ENCODE measurements at regions not wholly inside any gene's neighbourhood (a gene's known extent, or its start where the extent isn't known, plus 50 kb on each side); places are given as distances from the start of the nearest gene placed in this dataset.

GRCh38 chr1:232426801-232427200 is 203.1 kb downstream of the SIPA1L2 start:
- Histone ChIP-seq H3K27ac (ENCODE audit: low read length) (no peak overlapping the region), H3K79me2 (replicated peaks; ENCODE audit: insufficient read depth, low read length) (no peaks in the 10 kb centered on the region), H3K9me3 (ENCODE audit: low read length) (no peaks in the 10 kb centered on the region), H3K4me3 (ENCODE audit: low read length) (no peak overlapping the region), H3K27me3 (ENCODE audit: insufficient read depth, low read depth, low read length) (no peaks in the 10 kb centered on the region), H3F3A (ENCODE audit: insufficient read depth, low read length, poor library complexity, severe bottlenecking) (no peaks in the 10 kb centered on the region), H2AFZ (ENCODE audit: low read depth, low read length) (no peak overlapping the region), H4K20me1 (ENCODE audit: insufficient read depth) (no peaks in the 10 kb centered on the region), H3K9me2 (ENCODE audit: insufficient read depth, low read length) (no peaks in the 10 kb centered on the region), H3K4me2 (ENCODE audit: low read length) (no peak overlapping the region), H3K36me3 (ENCODE audit: insufficient read depth, low read length) (no peaks in the 10 kb centered on the region), H3K9ac (ENCODE audit: low read length) (no peak overlapping the region)
- TF ChIP-seq POLR2AphosphoS5 (IDR thresholded peaks at IDR 0.05), result no peak
- no peak for TF ChIP-seq EZH2 (IDR thresholded peaks at IDR 0.05; ENCODE audit: borderline replicate concordance, insufficient read depth, low read length, poor library complexity, severe bottlenecking)
- TF ChIP-seq TAF1 (IDR thresholded peaks at IDR 0.05; ENCODE audit: low read depth), result no peak
- TF ChIP-seq REST (IDR thresholded peaks at IDR 0.05; ENCODE audit: borderline replicate concordance), result no peak
- TF ChIP-seq EP300 (conservative IDR thresholded peaks at IDR 0.05; ENCODE audit: poor library complexity, severe bottlenecking), result no peak
- TF ChIP-seq RAD21 (conservative IDR thresholded peaks at IDR 0.05), result no peak
- no peak for TF ChIP-seq MXI1 (conservative IDR thresholded peaks at IDR 0.05; ENCODE audit: poor library complexity, severe bottlenecking)
- no peak for TF ChIP-seq CTCF (IDR thresholded peaks at IDR 0.05; ENCODE audit: poor library complexity, severe bottlenecking)
- no peak for TF ChIP-seq SMC3 (conservative IDR thresholded peaks at IDR 0.05; ENCODE audit: poor library complexity)

GRCh38 chr1:232425421-232425820 is 204.5 kb downstream of the SIPA1L2 start:
- H3K9me3 ChIP-seq (ENCODE audit: low read length), result no peaks in the 10 kb centered on the region
- no peaks in the 10 kb centered on the region for H3K9me2 ChIP-seq (ENCODE audit: insufficient read depth, low read length)
- H4K20me1 ChIP-seq (ENCODE audit: insufficient read depth), result no peaks in the 10 kb centered on the region
- H3K27me3 ChIP-seq (ENCODE audit: insufficient read depth, low read depth, low read length), result no peaks in the 10 kb centered on the region
- no peak overlapping the region for H3K27ac ChIP-seq (ENCODE audit: low read length)
- no peaks in the 10 kb centered on the region for H3K79me2 ChIP-seq (replicated peaks; ENCODE audit: insufficient read depth, low read length)
- H3K36me3 ChIP-seq (ENCODE audit: insufficient read depth, low read length), result no peaks in the 10 kb centered on the region
- H3F3A ChIP-seq (ENCODE audit: insufficient read depth, low read length, poor library complexity, severe bottlenecking), result no peaks in the 10 kb centered on the region
- no peak overlapping the region for H2AFZ ChIP-seq (ENCODE audit: low read depth, low read length)
- no peak overlapping the region for H3K9ac ChIP-seq (ENCODE audit: low read length)
- H3K4me3 ChIP-seq (ENCODE audit: low read length), result no peak overlapping the region
- TF ChIP-seq REST (IDR thresholded peaks at IDR 0.05; ENCODE audit: borderline replicate concordance) (no peak), SMC3 (conservative IDR thresholded peaks at IDR 0.05; ENCODE audit: poor library complexity) (no peak), MXI1 (conservative IDR thresholded peaks at IDR 0.05; ENCODE audit: poor library complexity, severe bottlenecking) (no peak), CTCF (IDR thresholded peaks at IDR 0.05; ENCODE audit: poor library complexity, severe bottlenecking) (no peak), EZH2 (IDR thresholded peaks at IDR 0.05; ENCODE audit: borderline replicate concordance, insufficient read depth, low read length, poor library complexity, severe bottlenecking) (no peak), POLR2AphosphoS5 (IDR thresholded peaks at IDR 0.05) (no peak)
- no peak overlapping the region for H3K4me2 ChIP-seq (ENCODE audit: low read length)
